GM18870 (cell line): ENCODE measurements at regions not wholly inside any gene's neighbourhood (a gene's known extent, or its start where the extent isn't known, plus 50 kb on each side); places are given as distances from the start of the nearest gene placed in this dataset.
"Not testable (repeated sequence)": the region's sequence is repeated elsewhere in the genome, so short reads cannot be mapped to it uniquely, and the experiment has no call there.

Experiments used
- ATAC-seq: cut with Tn5 transposase; IDR thresholded peaks from one replicate; pipeline ENCODE4 v1.9.1; 2021; ENCODE audit warnings: moderate library complexity; ENCODE audit not compliant: unreplicated experiment

GRCh38 chr12:58302487-58303011 is 361.2 kb downstream of the ATP23 start:
- ATAC-seq: no peak

- ATAC-seq: no peak
These were observed 365.1 kb downstream of the ATP23 start for GRCh38 chr12:58306266-58307000.

GRCh38 chr12:58309806-58310205 is 368.4 kb downstream of the ATP23 start:
- ATAC-seq: no peak

GRCh38 chr12:58310368-58310767 is 369.0 kb downstream of the ATP23 start:
- ATAC-seq: no peak

- ATAC-seq: peak; percentile 81
These were observed 369.6 kb downstream of the ATP23 start for GRCh38 chr12:58310809-58311622.

GRCh38 chr12:58313091-58313855 is 371.9 kb downstream of the ATP23 start:
- no peak for ATAC-seq

- no peak for ATAC-seq
These were observed 373.2 kb downstream of the ATP23 start for GRCh38 chr12:58314610-58315009.

GRCh38 chr12:58316926-58317325 is 375.6 kb downstream of the ATP23 start:
- no peak for ATAC-seq

- peak; percentile 80 for ATAC-seq
These were observed 380.0 kb downstream of the ATP23 start for GRCh38 chr12:58321414-58321813.

- ATAC-seq: no peak
These were observed 382.3 kb downstream of the ATP23 start for GRCh38 chr12:58323676-58324075.

- no peak for ATAC-seq
These were observed 384.2 kb downstream of the ATP23 start for GRCh38 chr12:58325561-58325960.

GRCh38 chr12:58326534-58326933 is 385.2 kb downstream of the ATP23 start:
- ATAC-seq: no peak

GRCh38 chr12:58336581-58337242 is 395.3 kb downstream of the ATP23 start:
- ATAC-seq: not testable (repeated sequence)

- ATAC-seq: not testable (repeated sequence)
These were observed 396.2 kb downstream of the ATP23 start for GRCh38 chr12:58337539-58337938.

- ATAC-seq: no peak
These were observed 400.4 kb downstream of the ATP23 start for GRCh38 chr12:58341791-58342190.

GRCh38 chr12:58342736-58343135 is 401.4 kb downstream of the ATP23 start:
- ATAC-seq: no peak

GRCh38 chr12:58346032-58346632 is 404.8 kb downstream of the ATP23 start:
- peak; percentile 72 for ATAC-seq

- ATAC-seq: no peak
These were observed 405.8 kb downstream of the ATP23 start for GRCh38 chr12:58347188-58347587.

- ATAC-seq: no peak
These were observed 406.3 kb downstream of the ATP23 start for GRCh38 chr12:58347691-58348090.

GRCh38 chr12:58349161-58349560 is 407.8 kb downstream of the ATP23 start:
- ATAC-seq: no peak
